ENCODE measurements at regions not wholly inside any gene's neighbourhood (a gene's known extent, or its start where the extent isn't known, plus 50 kb on each side); places are given as distances from the start of the nearest gene placed in this dataset.

DNA sequence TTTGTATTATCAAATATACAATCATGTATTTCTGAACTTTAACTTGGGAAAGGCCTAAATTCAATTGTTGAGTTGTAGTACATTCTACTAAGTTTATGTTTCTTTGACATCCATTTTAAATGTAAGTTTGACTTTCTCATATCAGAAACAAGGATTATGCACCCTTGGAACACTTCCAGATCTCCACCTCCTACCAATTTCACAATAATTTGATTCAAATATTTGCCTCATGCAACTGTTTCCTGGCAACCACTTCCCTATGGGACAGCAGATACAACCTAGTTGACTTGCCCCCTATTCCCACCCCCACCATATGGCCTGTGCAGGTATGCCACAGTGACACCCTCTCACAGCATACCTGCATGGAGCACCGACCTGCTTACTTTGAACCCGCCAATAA, 506.4 kb upstream of the PABPC4L start:
- TF ChIP-seq EZH2 (IDR thresholded peaks at IDR 0.05; ENCODE audit: insufficient read depth, low read length): no peak
- TF ChIP-seq, protein P1, sequence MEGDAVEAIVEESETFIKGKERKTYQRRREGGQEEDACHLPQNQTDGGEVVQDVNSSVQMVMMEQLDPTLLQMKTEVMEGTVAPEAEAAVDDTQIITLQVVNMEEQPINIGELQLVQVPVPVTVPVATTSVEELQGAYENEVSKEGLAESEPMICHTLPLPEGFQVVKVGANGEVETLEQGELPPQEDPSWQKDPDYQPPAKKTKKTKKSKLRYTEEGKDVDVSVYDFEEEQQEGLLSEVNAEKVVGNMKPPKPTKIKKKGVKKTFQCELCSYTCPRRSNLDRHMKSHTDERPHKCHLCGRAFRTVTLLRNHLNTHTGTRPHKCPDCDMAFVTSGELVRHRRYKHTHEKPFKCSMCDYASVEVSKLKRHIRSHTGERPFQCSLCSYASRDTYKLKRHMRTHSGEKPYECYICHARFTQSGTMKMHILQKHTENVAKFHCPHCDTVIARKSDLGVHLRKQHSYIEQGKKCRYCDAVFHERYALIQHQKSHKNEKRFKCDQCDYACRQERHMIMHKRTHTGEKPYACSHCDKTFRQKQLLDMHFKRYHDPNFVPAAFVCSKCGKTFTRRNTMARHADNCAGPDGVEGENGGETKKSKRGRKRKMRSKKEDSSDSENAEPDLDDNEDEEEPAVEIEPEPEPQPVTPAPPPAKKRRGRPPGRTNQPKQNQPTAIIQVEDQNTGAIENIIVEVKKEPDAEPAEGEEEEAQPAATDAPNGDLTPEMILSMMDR (IDR thresholded peaks at IDR 0.05; ENCODE audit: insufficient read depth, low read depth, low read length): no peak

Data from astrocyte (in vitro differentiated cells and primary cell).